HepG2 (cell line): ENCODE measurements at regions not wholly inside any gene's neighbourhood (a gene's known extent, or its start where the extent isn't known, plus 50 kb on each side); places are given as distances from the start of the nearest gene placed in this dataset.

ENCODE experiments used
- CCDC6 ChIP-seq: sonication (generic); formaldehyde crosslinking; IDR thresholded peaks from 2 replicates; pipeline ENCODE4 v1.8.1; 2022; ENCODE audit warnings: mild to moderate bottlenecking, missing genetic modification reagents, moderate library complexity
- CEBPG ChIP-seq: IDR thresholded peaks from 2 replicates; pipeline ENCODE4 v1.6.1; 2016
- FOXJ3 ChIP-seq: sonication (generic); formaldehyde crosslinking; IDR thresholded peaks from 2 replicates; pipeline ENCODE4 v1.4.0; 2020; ENCODE audit warnings: missing genetic modification reagents, mild to moderate bottlenecking, borderline replicate concordance
- MAF1 ChIP-seq: sonication (generic); formaldehyde crosslinking; IDR thresholded peaks from 2 replicates; pipeline ENCODE4 v1.5.0; 2020; ENCODE audit warnings: missing genetic modification reagents, borderline replicate concordance
- MIXL1 ChIP-seq: IDR thresholded peaks from 2 replicates; pipeline ENCODE4 v1.6.1; 2016
- NCOR1 ChIP-seq: fragments of 200-600 bp; sonication (generic); IDR thresholded peaks from 2 replicates; pipeline ENCODE4 v1.7.0; 2017; ENCODE audit warnings: antibody characterized with exemption, low read length, borderline replicate concordance
- NFRKB ChIP-seq: fragments of 450-650 bp; IDR thresholded peaks from 2 replicates; pipeline ENCODE4 v1.6.1; 2017
- PLRG1 ChIP-seq: fragments of 450-650 bp; conservative IDR thresholded peaks from 2 replicates; pipeline ENCODE4 v1.6.1; 2016
- SNAI1 ChIP-seq: sonication (generic); formaldehyde crosslinking; IDR thresholded peaks from 2 replicates; pipeline ENCODE4 v1.5.0; 2020; ENCODE audit warnings: mild to moderate bottlenecking, missing genetic modification reagents, borderline replicate concordance
- TEAD2 ChIP-seq: sonication (generic); formaldehyde crosslinking; IDR thresholded peaks from 2 replicates; pipeline ENCODE4 v1.9.0; 2021; ENCODE audit warnings: missing genetic modification reagents
- TFDP1 ChIP-seq: IDR thresholded peaks from 2 replicates; pipeline ENCODE4 v1.6.1; 2016; ENCODE audit warnings: missing compliant biosample characterization, missing genetic modification reagents, borderline replicate concordance
- TFDP2 ChIP-seq: sonication (generic); formaldehyde crosslinking; IDR thresholded peaks from 2 replicates; pipeline ENCODE4 v1.4.0; 2020; ENCODE audit warnings: missing genetic modification reagents
- ZFX ChIP-seq: sonication (generic); formaldehyde crosslinking; IDR thresholded peaks from 2 replicates; pipeline ENCODE4 v1.4.0; 2020; ENCODE audit warnings: mild to moderate bottlenecking, low read depth, missing genetic modification reagents, moderate library complexity
- ZNF205 ChIP-seq: IDR thresholded peaks from 2 replicates; pipeline ENCODE4 v1.6.1; 2018; ENCODE audit warnings: missing biosample characterization, missing genetic modification reagents
- ZNF354B ChIP-seq: sonication (generic); formaldehyde crosslinking; IDR thresholded peaks from 2 replicates; pipeline ENCODE4 v1.8.0; 2022; ENCODE audit warnings: mild to moderate bottlenecking, missing genetic modification reagents
- ZNF619 ChIP-seq: sonication (generic); formaldehyde crosslinking; IDR thresholded peaks from 2 replicates; pipeline ENCODE4 v1.4.0; 2020; ENCODE audit warnings: mild to moderate bottlenecking, missing genetic modification reagents
- ZNF713 ChIP-seq: sonication (generic); formaldehyde crosslinking; IDR thresholded peaks from 2 replicates; pipeline ENCODE4 v1.4.0; 2020; ENCODE audit warnings: mild to moderate bottlenecking, missing genetic modification reagents
- ZNF800 ChIP-seq: sonication (generic); formaldehyde crosslinking; IDR thresholded peaks from 2 replicates; pipeline ENCODE4 v1.4.0; 2020; ENCODE audit warnings: missing genetic modification reagents
- TF ChIP-seq, protein P1 (sequence below): sonication (generic); formaldehyde crosslinking; IDR thresholded peaks from 2 replicates; pipeline ENCODE4 v1.5.1; 2020; ENCODE audit warnings: missing genetic modification reagents, mild to moderate bottlenecking, borderline replicate concordance
- TF ChIP-seq, protein P2 (sequence below): sonication (generic); formaldehyde crosslinking; IDR thresholded peaks from 2 replicates; pipeline ENCODE4 v1.4.0; 2020; ENCODE audit warnings: missing genetic modification reagents
- TF ChIP-seq, protein P3 (sequence below): IDR thresholded peaks from 2 replicates; pipeline ENCODE4 v1.6.1; 2012; ENCODE audit warnings: inconsistent platforms

- TF ChIP-seq, protein P1, sequence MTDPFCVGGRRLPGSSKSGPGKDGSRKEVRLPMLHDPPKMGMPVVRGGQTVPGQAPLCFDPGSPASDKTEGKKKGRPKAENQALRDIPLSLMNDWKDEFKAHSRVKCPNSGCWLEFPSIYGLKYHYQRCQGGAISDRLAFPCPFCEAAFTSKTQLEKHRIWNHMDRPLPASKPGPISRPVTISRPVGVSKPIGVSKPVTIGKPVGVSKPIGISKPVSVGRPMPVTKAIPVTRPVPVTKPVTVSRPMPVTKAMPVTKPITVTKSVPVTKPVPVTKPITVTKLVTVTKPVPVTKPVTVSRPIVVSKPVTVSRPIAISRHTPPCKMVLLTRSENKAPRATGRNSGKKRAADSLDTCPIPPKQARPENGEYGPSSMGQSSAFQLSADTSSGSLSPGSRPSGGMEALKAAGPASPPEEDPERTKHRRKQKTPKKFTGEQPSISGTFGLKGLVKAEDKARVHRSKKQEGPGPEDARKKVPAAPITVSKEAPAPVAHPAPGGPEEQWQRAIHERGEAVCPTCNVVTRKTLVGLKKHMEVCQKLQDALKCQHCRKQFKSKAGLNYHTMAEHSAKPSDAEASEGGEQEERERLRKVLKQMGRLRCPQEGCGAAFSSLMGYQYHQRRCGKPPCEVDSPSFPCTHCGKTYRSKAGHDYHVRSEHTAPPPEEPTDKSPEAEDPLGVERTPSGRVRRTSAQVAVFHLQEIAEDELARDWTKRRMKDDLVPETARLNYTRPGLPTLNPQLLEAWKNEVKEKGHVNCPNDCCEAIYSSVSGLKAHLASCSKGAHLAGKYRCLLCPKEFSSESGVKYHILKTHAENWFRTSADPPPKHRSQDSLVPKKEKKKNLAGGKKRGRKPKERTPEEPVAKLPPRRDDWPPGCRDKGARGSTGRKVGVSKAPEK (CRISPR knock-in tag): 0 out of 2 replicates have a peak, but pooled peaks have one; percentile 88
- TF ChIP-seq TEAD2 (CRISPR knock-in tag): peak; percentile 88
- peak; percentile 98 for TF ChIP-seq ZNF619 (CRISPR knock-in tag)
- peak; percentile 82 for TF ChIP-seq ZNF800 (CRISPR knock-in tag)
- no peak for TF ChIP-seq FOXJ3
- TF ChIP-seq PLRG1: no peak
- peak; percentile 97; the same call in 1 of the 2 replicates for TF ChIP-seq MAF1 (CRISPR knock-in tag)
- TF ChIP-seq CEBPG (CRISPR knock-in tag): peak; percentile 54; the same call in 1 of the 2 replicates
- peak; percentile 66; the same call in 1 of the 2 replicates for TF ChIP-seq NCOR1
- TF ChIP-seq CCDC6 (CRISPR knock-in tag): peak; percentile 87; the same call in 1 of the 2 replicates
- TF ChIP-seq, protein P2, sequence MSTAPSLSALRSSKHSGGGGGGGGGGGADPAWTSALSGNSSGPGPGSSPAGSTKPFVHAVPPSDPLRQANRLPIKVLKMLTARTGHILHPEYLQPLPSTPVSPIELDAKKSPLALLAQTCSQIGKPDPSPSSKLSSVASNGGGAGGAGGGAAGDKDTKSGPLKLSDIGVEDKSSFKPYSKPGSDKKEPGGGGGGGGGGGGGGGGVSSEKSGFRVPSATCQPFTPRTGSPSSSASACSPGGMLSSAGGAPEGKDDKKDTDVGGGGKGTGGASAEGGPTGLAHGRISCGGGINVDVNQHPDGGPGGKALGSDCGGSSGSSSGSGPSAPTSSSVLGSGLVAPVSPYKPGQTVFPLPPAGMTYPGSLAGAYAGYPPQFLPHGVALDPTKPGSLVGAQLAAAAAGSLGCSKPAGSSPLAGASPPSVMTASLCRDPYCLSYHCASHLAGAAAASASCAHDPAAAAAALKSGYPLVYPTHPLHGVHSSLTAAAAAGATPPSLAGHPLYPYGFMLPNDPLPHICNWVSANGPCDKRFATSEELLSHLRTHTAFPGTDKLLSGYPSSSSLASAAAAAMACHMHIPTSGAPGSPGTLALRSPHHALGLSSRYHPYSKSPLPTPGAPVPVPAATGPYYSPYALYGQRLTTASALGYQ: peak; percentile 82; the same call in 1 of the 2 replicates
- peak; percentile 93 for TF ChIP-seq ZFX (CRISPR knock-in tag)
- peak; percentile 86; the same call in 1 of the 2 replicates for TF ChIP-seq ZNF205 (CRISPR knock-in tag)
- TF ChIP-seq TFDP1 (CRISPR knock-in tag): peak; percentile 96
- TF ChIP-seq ZNF354B: no peak
- peak; percentile 85 for TF ChIP-seq ZNF713 (CRISPR knock-in tag)
- TF ChIP-seq NFRKB: no peak
- TF ChIP-seq SNAI1 (CRISPR knock-in tag): no peak
- TF ChIP-seq TFDP2 (CRISPR knock-in tag): peak; percentile 92
- TF ChIP-seq, protein P3, sequence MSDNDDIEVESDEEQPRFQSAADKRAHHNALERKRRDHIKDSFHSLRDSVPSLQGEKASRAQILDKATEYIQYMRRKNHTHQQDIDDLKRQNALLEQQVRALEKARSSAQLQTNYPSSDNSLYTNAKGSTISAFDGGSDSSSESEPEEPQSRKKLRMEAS: peak; percentile 92
- TF ChIP-seq MIXL1 (CRISPR knock-in tag): peak; percentile 81
Measured at GRCh38 chr16:21501869-21502667, 97.3 kb upstream of the METTL9 start (continued).
